IMR-90 (cell line): ENCODE measurements at regions not wholly inside any gene's neighbourhood (a gene's known extent, or its start where the extent isn't known, plus 50 kb on each side); places are given as distances from the start of the nearest gene placed in this dataset.

Experiments
- ATAC-seq: fragments of 200-7000 bp; cut with Tn5 transposase; 2 replicates; pipeline ENCODE4 v1.9.1; 2020; ENCODE audit warnings: low read depth, mild to moderate bottlenecking, moderate library complexity
- BruUV-seq: library from RNA; stranded (reverse); fragments of 400-500 nt; replicated peaks from 2 replicates; lab custom pipeline; 2021; lab: Mats Ljungman, UMichigan
- CTCF ChIA-PET: fragments of 300-600 bp; formaldehyde crosslinking; extraction: SDS; loops from one replicate; lab custom pipeline; 2021; ENCODE audit warnings: antibody characterized with exemption; lab: Yijun Ruan, JAX
- POLR2A ChIA-PET: fragments of 300-600 bp; sonication (Branson Sonifier 250); formaldehyde crosslinking; loops from one replicate; lab custom pipeline; 2022; ENCODE audit warnings: antibody characterized with exemption; ENCODE audit not compliant: unreplicated experiment; lab: Charles Lee
- DNase-seq: peaks from one replicate; pipeline ENCODE4 v3.0.0; 2013
- H2AFZ ChIP-seq: replicated peaks from 2 replicates; pipeline ENCODE3; 2013; ENCODE audit warnings: low read length, mild to moderate bottlenecking; ENCODE audit not compliant: poor library complexity
- H2AK5ac ChIP-seq: 2 replicates; pipeline ENCODE4 v1.6.1; 2013; ENCODE audit warnings: low read depth, low read length, inconsistent platforms
- H2AK9ac ChIP-seq: replicated peaks from 2 replicates; pipeline ENCODE3; 2013; ENCODE audit warnings: mild to moderate bottlenecking, low read depth, low read length, moderate library complexity; ENCODE audit not compliant: poor library complexity
- H2BK120ac ChIP-seq: 2 replicates; pipeline ENCODE4 v1.6.1; 2013; ENCODE audit warnings: low read depth, low read length, inconsistent platforms
- H2BK15ac ChIP-seq: 3 replicates; pipeline ENCODE4 v1.6.1; 2013; ENCODE audit warnings: low read depth, low read length, inconsistent platforms
- H2BK20ac ChIP-seq: 2 replicates; pipeline ENCODE4 v1.6.1; 2013; ENCODE audit warnings: low read depth, mild to moderate bottlenecking, inconsistent platforms, low read length, moderate library complexity
- H2BK5ac ChIP-seq: 2 replicates; pipeline ENCODE4 v1.6.1; 2013; ENCODE audit warnings: mild to moderate bottlenecking, low read depth, low read length, inconsistent platforms; ENCODE audit not compliant: poor library complexity, severe bottlenecking
- H3K14ac ChIP-seq: replicated peaks from 2 replicates; pipeline ENCODE4 v1.6.1; 2013; ENCODE audit warnings: low read depth, low read length, inconsistent platforms
- H3K18ac ChIP-seq: 2 replicates; pipeline ENCODE4 v1.6.1; 2013; ENCODE audit warnings: low read depth, low read length, control low read depth
- H3K23ac ChIP-seq: 2 replicates; pipeline ENCODE4 v1.6.1; 2013; ENCODE audit warnings: low read depth, low read length, inconsistent platforms
- H3K27ac ChIP-seq: 2 replicates; pipeline ENCODE4 v1.5.1; 2013; ENCODE audit warnings: mild to moderate bottlenecking, control low read depth, low read length; ENCODE audit not compliant: insufficient read depth
- H3K27me3 ChIP-seq: 2 replicates; pipeline ENCODE4 v1.6.1; 2013; ENCODE audit warnings: low read length; ENCODE audit not compliant: control insufficient read depth, insufficient read depth
- H3K36me3 ChIP-seq: 2 replicates; pipeline ENCODE4 v1.6.1; 2013; ENCODE audit warnings: low read length, mixed read lengths; ENCODE audit not compliant: control insufficient read depth, insufficient read depth
- H3K4ac ChIP-seq: 2 replicates; pipeline ENCODE4 v1.6.1; 2013; ENCODE audit warnings: low read depth, low read length, inconsistent platforms
- H3K4me1 ChIP-seq: 2 replicates; pipeline ENCODE4 v1.6.1; 2013; ENCODE audit warnings: low read length, mixed read lengths; ENCODE audit not compliant: control insufficient read depth, insufficient read depth
- H3K4me2 ChIP-seq: 2 replicates; pipeline ENCODE4 v1.6.1; 2013; ENCODE audit warnings: low read depth, mild to moderate bottlenecking, control low read depth, low read length, moderate library complexity
- H3K4me3 ChIP-seq: 2 replicates; pipeline ENCODE4 v1.5.1; 2013; ENCODE audit warnings: low read depth, mild to moderate bottlenecking, control low read depth, low read length, moderate library complexity; ENCODE audit not compliant: insufficient read depth
- H3K56ac ChIP-seq: 2 replicates; pipeline ENCODE4 v1.6.1; 2013; ENCODE audit warnings: low read length, inconsistent platforms; ENCODE audit not compliant: insufficient read depth; ENCODE audit errors: extremely low read depth
- H3K79me1 ChIP-seq, 2 experiments: 2 replicates each; pipeline ENCODE4 v1.6.1; 2013; ENCODE audit warnings: low read length in 2 of 2, inconsistent platforms in 1 of 2, low read depth in 1 of 2
- H3K9ac ChIP-seq: 2 replicates; pipeline ENCODE4 v1.6.1; 2013; ENCODE audit warnings: low read depth, low read length, control low read depth
- H3K9me1 ChIP-seq: 2 replicates; pipeline ENCODE4 v1.6.1; 2013; ENCODE audit warnings: low read length, inconsistent platforms; ENCODE audit not compliant: insufficient read depth
- H3K9me3 ChIP-seq: 2 replicates; pipeline ENCODE4 v1.6.1; 2013; ENCODE audit warnings: low read length; ENCODE audit not compliant: control insufficient read depth, insufficient read depth
- H4K20me1 ChIP-seq: 2 replicates; pipeline ENCODE4 v1.6.1; 2013; ENCODE audit warnings: low read length, inconsistent platforms; ENCODE audit not compliant: insufficient read depth
- H4K5ac ChIP-seq: 2 replicates; pipeline ENCODE4 v1.6.1; 2013; ENCODE audit warnings: mild to moderate bottlenecking, low read depth, low read length, control low read depth
- H4K8ac ChIP-seq, 2 experiments: 2 replicates each; pipeline ENCODE4 v1.6.1; 2013; ENCODE audit warnings: low read depth in 2 of 2, low read length in 2 of 2, control low read depth in 1 of 2, inconsistent platforms in 1 of 2
- H4K91ac ChIP-seq: 2 replicates; pipeline ENCODE4 v1.6.1; 2013; ENCODE audit warnings: low read depth, low read length, inconsistent platforms; ENCODE audit not compliant: insufficient read depth
- BHLHE40 ChIP-seq: fragments of 150-350 bp; IDR thresholded peaks from 2 replicates; pipeline ENCODE4 v1.6.1; 2016; ENCODE audit warnings: mild to moderate bottlenecking, low read depth, low read length
- CEBPB ChIP-seq: IDR thresholded peaks from 2 replicates; pipeline ENCODE4 v1.6.1; 2012; ENCODE audit warnings: low read depth, low read length, improper control_type of control experiment
- CHD1 ChIP-seq: IDR thresholded peaks from 2 replicates; pipeline ENCODE4 v1.6.1; 2012; ENCODE audit warnings: low read depth, low read length, improper control_type of control experiment
- FOS ChIP-seq: fragments of 150-350 bp; IDR thresholded peaks from 2 replicates; pipeline ENCODE4 v1.6.1; 2016; ENCODE audit warnings: low read depth, low read length
- MAFK ChIP-seq: IDR thresholded peaks from 2 replicates; pipeline ENCODE4 v1.6.1; 2012; ENCODE audit warnings: low read depth, low read length, improper control_type of control experiment
- MAZ ChIP-seq: IDR thresholded peaks from 2 replicates; pipeline ENCODE4 v1.6.1; 2012; ENCODE audit warnings: low read depth, mild to moderate bottlenecking, low read length, improper control_type of control experiment, moderate library complexity, borderline replicate concordance
- MXI1 ChIP-seq: IDR thresholded peaks from 2 replicates; pipeline ENCODE4 v1.6.1; 2012; ENCODE audit warnings: low read depth, mild to moderate bottlenecking, low read length, moderate library complexity, borderline replicate concordance
- NFE2L2 ChIP-seq: fragments of 150-350 bp; IDR thresholded peaks from 2 replicates; pipeline ENCODE4 v1.6.1; 2016; ENCODE audit warnings: low read depth, mild to moderate bottlenecking, low read length
- POLR2A ChIP-seq: IDR thresholded peaks from 2 replicates; pipeline ENCODE4 v1.6.1; 2012; ENCODE audit warnings: mild to moderate bottlenecking, low read depth, low read length
- RAD21 ChIP-seq: IDR thresholded peaks from 2 replicates; pipeline ENCODE4 v1.6.1; 2012; ENCODE audit warnings: low read length, improper control_type of control experiment
- RCOR1 ChIP-seq: IDR thresholded peaks from 2 replicates; pipeline ENCODE4 v1.6.1; 2012; ENCODE audit warnings: mild to moderate bottlenecking, low read length, improper control_type of control experiment; ENCODE audit not compliant: insufficient replicate concordance
- RFX5 ChIP-seq: IDR thresholded peaks from 2 replicates; pipeline ENCODE4 v1.8.0; 2012; ENCODE audit warnings: low read depth, mild to moderate bottlenecking, low read length, moderate library complexity
- SMC3 ChIP-seq: fragments of 150-350 bp; IDR thresholded peaks from 2 replicates; pipeline ENCODE4 v1.6.1; 2016; ENCODE audit warnings: low read depth, mild to moderate bottlenecking, antibody characterized with exemption, low read length, moderate library complexity
- WGBS, 2 experiments: methylation state at CpG; one replicate each; pipeline versions ENCODE4 v1.1.5 to v1.1.7; 2013; ENCODE audit warnings: missing lambda C conversion rate in 2 of 2; ENCODE audit not compliant: insufficient read length in 1 of 2; ENCODE audit errors: extremely low coverage in 2 of 2; 5-methylcytosine and 5-hydroxymethylcytosine counted together
- dilution Hi-C: fragments of 300-500 bp; cut with HindIII; formaldehyde crosslinking; loops from one replicate; pipeline ENCODE4 v1.14.3; 2018; ENCODE audit warnings: low sequenced_read_pairs; ENCODE audit not compliant: unreplicated experiment
- in situ Hi-C: fragments of 300-500 bp; cut with MboI; formaldehyde crosslinking; loops from 3 replicates; pipeline ENCODE4 v1.14.3; 2019; ENCODE audit warnings: low sequenced_read_pairs, inconsistent platforms, mixed read lengths
- intact Hi-C: fragments of 100-400 bp; cut with micrococcal nuclease; formaldehyde crosslinking; loops from 2 replicates; pipeline ENCODE4 v1.10.0; 2022
- TF ChIP-seq, protein P1 (sequence below): fragments of 150-350 bp; IDR thresholded peaks from 2 replicates; pipeline ENCODE4 v1.6.1; 2017; ENCODE audit warnings: mild to moderate bottlenecking, antibody characterized with exemption, low read length, low read depth
- TF ChIP-seq, protein P2 (sequence below): conservative IDR thresholded peaks from 2 replicates; pipeline ENCODE4 v1.5.1; 2012; ENCODE audit warnings: mild to moderate bottlenecking, low read depth, low read length, improper control_type of control experiment
- TF ChIP-seq, protein P3 (sequence below): fragments of 150-350 bp; IDR thresholded peaks from 2 replicates; pipeline ENCODE4 v1.6.1; 2016; ENCODE audit warnings: low read depth, mild to moderate bottlenecking, low read length, moderate library complexity, borderline replicate concordance

DNA sequence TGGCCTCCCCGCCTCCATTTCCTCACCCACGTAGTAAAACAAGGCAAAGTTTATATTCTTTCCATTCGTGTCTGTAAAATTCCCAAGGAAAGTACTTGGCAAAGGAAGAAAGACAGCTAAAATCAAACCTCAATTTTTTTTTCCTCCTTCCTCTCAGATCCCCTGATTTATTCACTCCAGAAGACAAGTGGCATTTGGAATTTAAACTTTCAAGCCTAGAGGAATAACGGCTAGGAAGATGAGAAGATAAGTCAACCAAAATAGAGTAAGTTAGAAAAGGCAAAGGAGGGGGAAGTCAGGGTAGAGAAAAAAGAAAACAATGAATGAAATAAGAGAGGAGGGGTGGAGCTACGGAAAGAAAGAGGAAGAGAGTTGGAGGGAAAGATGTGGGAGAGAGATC is 198.9 kb upstream of the PIK3C3 start:
- no peak overlapping the region for H4K8ac ChIP-seq
- intact Hi-C loops (no loop called here), in situ Hi-C loops (no loop called here), dilution Hi-C loops (no loop called here)
- ChIA-PET CTCF (no interaction called here), POLR2A (interaction anchor here (0.8 kb wide), 1 partner anchor 30 kb away, joined by 5 read pairs; no protein-coding TSS in a partner anchor)
- no peak overlapping the region for H2BK5ac ChIP-seq
- H3K23ac ChIP-seq = no peak overlapping the region
- ATAC-seq (no peak), DNase-seq (no peak)
- H3K36me3 ChIP-seq = no peaks in the 10 kb centered on the region
- no peaks in the 10 kb centered on the region for H3K9me1 ChIP-seq
- H3K4ac ChIP-seq = no peak overlapping the region
- H3K27ac ChIP-seq = no peak overlapping the region
- H3K4me1 ChIP-seq = no peaks in the 10 kb centered on the region
- 100% methylated on average over 1 of the region's 5 CpGs; no CpG with 5 or more reads in 1 of the 2 experiments for WGBS, 2 experiments
- no peak overlapping the region for H2BK120ac ChIP-seq
- no peak overlapping the region for H2BK15ac ChIP-seq
- no peaks in the 10 kb centered on the region for H4K20me1 ChIP-seq
- H3K4me3 ChIP-seq = no peak overlapping the region
- no peaks in the 10 kb centered on the region for H3K9me3 ChIP-seq
- H2AFZ ChIP-seq = no peak overlapping the region
- no TSS peak for BruUV-seq
- H3K4me2 ChIP-seq = no peak overlapping the region
- H2AK5ac ChIP-seq = no peak overlapping the region
- no peaks in the 10 kb centered on the region for H3K79me1 ChIP-seq
- H4K5ac ChIP-seq = no peak overlapping the region
- no peak overlapping the region for H3K9ac ChIP-seq
- no peak overlapping the region for H4K91ac ChIP-seq
- no peak overlapping the region for H3K56ac ChIP-seq
- H3K27me3 ChIP-seq = no peaks in the 10 kb centered on the region
- no peak overlapping the region for H3K14ac ChIP-seq
- no peak overlapping the region for H2AK9ac ChIP-seq
- no peak overlapping the region for H2BK20ac ChIP-seq
- H3K18ac ChIP-seq = no peak overlapping the region
- TF ChIP-seq, protein P1, sequence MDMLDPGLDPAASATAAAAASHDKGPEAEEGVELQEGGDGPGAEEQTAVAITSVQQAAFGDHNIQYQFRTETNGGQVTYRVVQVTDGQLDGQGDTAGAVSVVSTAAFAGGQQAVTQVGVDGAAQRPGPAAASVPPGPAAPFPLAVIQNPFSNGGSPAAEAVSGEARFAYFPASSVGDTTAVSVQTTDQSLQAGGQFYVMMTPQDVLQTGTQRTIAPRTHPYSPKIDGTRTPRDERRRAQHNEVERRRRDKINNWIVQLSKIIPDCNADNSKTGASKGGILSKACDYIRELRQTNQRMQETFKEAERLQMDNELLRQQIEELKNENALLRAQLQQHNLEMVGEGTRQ = no peak
- TF ChIP-seq BHLHE40 = no peak
- TF ChIP-seq MXI1 = no peak
- TF ChIP-seq FOS = no peak
- no peak for TF ChIP-seq POLR2A
- TF ChIP-seq, protein P2, sequence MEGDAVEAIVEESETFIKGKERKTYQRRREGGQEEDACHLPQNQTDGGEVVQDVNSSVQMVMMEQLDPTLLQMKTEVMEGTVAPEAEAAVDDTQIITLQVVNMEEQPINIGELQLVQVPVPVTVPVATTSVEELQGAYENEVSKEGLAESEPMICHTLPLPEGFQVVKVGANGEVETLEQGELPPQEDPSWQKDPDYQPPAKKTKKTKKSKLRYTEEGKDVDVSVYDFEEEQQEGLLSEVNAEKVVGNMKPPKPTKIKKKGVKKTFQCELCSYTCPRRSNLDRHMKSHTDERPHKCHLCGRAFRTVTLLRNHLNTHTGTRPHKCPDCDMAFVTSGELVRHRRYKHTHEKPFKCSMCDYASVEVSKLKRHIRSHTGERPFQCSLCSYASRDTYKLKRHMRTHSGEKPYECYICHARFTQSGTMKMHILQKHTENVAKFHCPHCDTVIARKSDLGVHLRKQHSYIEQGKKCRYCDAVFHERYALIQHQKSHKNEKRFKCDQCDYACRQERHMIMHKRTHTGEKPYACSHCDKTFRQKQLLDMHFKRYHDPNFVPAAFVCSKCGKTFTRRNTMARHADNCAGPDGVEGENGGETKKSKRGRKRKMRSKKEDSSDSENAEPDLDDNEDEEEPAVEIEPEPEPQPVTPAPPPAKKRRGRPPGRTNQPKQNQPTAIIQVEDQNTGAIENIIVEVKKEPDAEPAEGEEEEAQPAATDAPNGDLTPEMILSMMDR = no peak
- no peak for TF ChIP-seq RFX5
- TF ChIP-seq MAZ = no peak
- TF ChIP-seq MAFK = no peak
- no peak for TF ChIP-seq CHD1
- no peak for TF ChIP-seq RCOR1
- no peak for TF ChIP-seq RAD21
- TF ChIP-seq CEBPB = no peak
- TF ChIP-seq, protein P3, sequence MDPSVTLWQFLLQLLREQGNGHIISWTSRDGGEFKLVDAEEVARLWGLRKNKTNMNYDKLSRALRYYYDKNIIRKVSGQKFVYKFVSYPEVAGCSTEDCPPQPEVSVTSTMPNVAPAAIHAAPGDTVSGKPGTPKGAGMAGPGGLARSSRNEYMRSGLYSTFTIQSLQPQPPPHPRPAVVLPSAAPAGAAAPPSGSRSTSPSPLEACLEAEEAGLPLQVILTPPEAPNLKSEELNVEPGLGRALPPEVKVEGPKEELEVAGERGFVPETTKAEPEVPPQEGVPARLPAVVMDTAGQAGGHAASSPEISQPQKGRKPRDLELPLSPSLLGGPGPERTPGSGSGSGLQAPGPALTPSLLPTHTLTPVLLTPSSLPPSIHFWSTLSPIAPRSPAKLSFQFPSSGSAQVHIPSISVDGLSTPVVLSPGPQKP = no peak
- TF ChIP-seq SMC3 = no peak
- TF ChIP-seq NFE2L2 = no peak
